ENCODE measurements at regions not wholly inside any gene's neighbourhood (a gene's known extent, or its start where the extent isn't known, plus 50 kb on each side); places are given as distances from the start of the nearest gene placed in this dataset.

- no peaks in the 10 kb centered on the region for H3K36me3 ChIP-seq (ENCODE audit: control insufficient read depth, insufficient read depth, low read length)
- H3K4me1 ChIP-seq (replicated peaks in 1 of 2; ENCODE audit: control insufficient read depth in 2 of 2, insufficient read depth in 2 of 2, low read length in 2 of 2), result peaks cover 32 to 38% of the 10 kb centered on the region in 2 experiments
- no peak overlapping the region for H3K4me2 ChIP-seq (ENCODE audit: insufficient read depth, low read length)
- no peaks in the 10 kb centered on the region; the same call in 1 of the 2 replicates for H3K9me3 ChIP-seq (replicated peaks; ENCODE audit: control insufficient read depth, insufficient read depth, low read depth, low read length)
- no peaks in the 10 kb centered on the region for H4K20me1 ChIP-seq (replicated peaks; ENCODE audit: control insufficient read depth, insufficient read depth, low read length)
- no peak overlapping the region for H2AFZ ChIP-seq (ENCODE audit: low read depth, low read length)
- no peak overlapping the region for H3K27ac ChIP-seq (ENCODE audit: extremely low read depth, low read depth, low read length)
- no peaks in the 10 kb centered on the region for H3K9me1 ChIP-seq (ENCODE audit: control insufficient read depth, insufficient read depth, low read length)
- BruUV-seq (replicated peaks), result no TSS peak
- no peak overlapping the region for H3K4me3 ChIP-seq
- ChIA-PET CTCF (ENCODE audit: low intra/inter-chr PET ratio) (no interaction called here), POLR2A (interaction anchor here (0.5 to 1.4 kb wide), 4 partner anchors 9 to 388 kb away, joined by 3 to 4 read pairs (median 3); no protein-coding TSS in a partner anchor)
- no peak overlapping the region; a peak in 1 of 4 replicates for H3K9ac ChIP-seq (ENCODE audit: insufficient read depth in 1 of 2, low read depth in 2 of 2, low read length in 2 of 2)
- DNase-seq (ENCODE audit: extremely low read depth in 1 of 4, low spot score in 3 of 4), result no peak
- 67% methylated on average over 7 of the region's 10 CpGs for WGBS (ENCODE audit: insufficient coverage, low coverage, missing lambda C conversion rate)
- no peak for ATAC-seq
- in situ Hi-C loops (cut with MboI), result no loop called here
- no peak for FAIRE-seq
- TF ChIP-seq JUN (IDR thresholded peaks at IDR 0.05; ENCODE audit: borderline replicate concordance, low read depth, low read length) (no peak), JUN (CRISPR knock-in tag; IDR thresholded peaks at IDR 0.05; ENCODE audit: borderline replicate concordance) (no peak), ZMIZ1 (IDR thresholded peaks at IDR 0.05; ENCODE audit: low read depth in 2 of 2, low read length in 2 of 2) (no peak), PBX2 (CRISPR knock-in tag; IDR thresholded peaks at IDR 0.05; ENCODE audit: low read depth) (no peak), PBX2 (tag; conservative IDR thresholded peaks at IDR 0.05; ENCODE audit: low read depth) (no peak), NR2C2 (CRISPR knock-in tag; IDR thresholded peaks at IDR 0.05) (no peak), NR2C2 (tag; IDR thresholded peaks at IDR 0.05) (no peak), RFX7 (CRISPR knock-in tag; IDR thresholded peaks at IDR 0.05) (no peak), PHF8 (IDR thresholded peaks at IDR 0.05; ENCODE audit: borderline replicate concordance, low read length) (no peak), ZBTB33 (CRISPR knock-in tag; IDR thresholded peaks at IDR 0.05) (peak; percentile 61)
- H3K27me3 ChIP-seq (ENCODE audit: control insufficient read depth in 2 of 2, insufficient read depth in 2 of 2, low read length in 2 of 2), result no peaks in the 10 kb centered on the region
- no peaks in the 10 kb centered on the region for H3K79me2 ChIP-seq (ENCODE audit: control insufficient read depth, insufficient read depth, low read length)
- intact Hi-C loops (cut with micrococcal nuclease), result no loop called here
Observed at GRCh38 chr20:50304501-50304856, 113.8 kb downstream of the CEBPB start.

Data from K562 (cell line).